HG03060 (cell line): ENCODE measurements at regions not wholly inside any gene's neighbourhood (a gene's known extent, or its start where the extent isn't known, plus 50 kb on each side); places are given as distances from the start of the nearest gene placed in this dataset.

Source experiments
- ATAC-seq: cut with Tn5 transposase; IDR thresholded peaks from one replicate; pipeline ENCODE4 v1.9.1; 2021; ENCODE audit warnings: low read depth, moderate number of reproducible peaks; ENCODE audit not compliant: unreplicated experiment

GRCh38 chr11:107222431-107222830, 204.2 kb upstream of the GUCY1A2 start:
- ATAC-seq, result no peak

- no peak for ATAC-seq
Measured at GRCh38 chr11:107221748-107222285, 203.5 kb upstream of the GUCY1A2 start.

GRCh38 chr11:107218123-107219013, 200.1 kb upstream of the GUCY1A2 start:
- no peak for ATAC-seq

- no peak for ATAC-seq
Measured at GRCh38 chr11:107217444-107217843, 199.2 kb upstream of the GUCY1A2 start.

DNA sequence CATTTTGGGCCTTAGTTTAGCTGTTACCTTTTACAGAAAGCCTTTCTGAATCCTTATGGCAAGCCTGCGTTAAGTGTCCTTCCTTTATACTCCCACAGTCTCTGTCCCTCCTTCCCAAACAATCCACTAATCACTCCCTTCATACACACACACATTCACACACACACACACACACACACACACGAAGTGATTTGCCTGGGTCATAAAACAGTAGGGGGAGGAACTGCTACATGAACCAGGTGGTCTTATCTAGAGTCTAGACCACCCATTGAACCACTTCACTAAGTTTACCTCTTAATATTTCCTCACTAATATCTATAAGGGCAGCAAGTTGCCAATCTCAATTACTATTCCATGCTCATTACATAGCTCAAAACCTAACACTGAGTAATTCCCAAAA, 196.7 kb upstream of the GUCY1A2 start:
- no peak for ATAC-seq

GRCh38 chr11:107203656-107204055, 185.4 kb upstream of the GUCY1A2 start:
- ATAC-seq, result no peak

GRCh38 chr11:107202241-107202640, 184.0 kb upstream of the GUCY1A2 start:
- ATAC-seq, result no peak

DNA sequence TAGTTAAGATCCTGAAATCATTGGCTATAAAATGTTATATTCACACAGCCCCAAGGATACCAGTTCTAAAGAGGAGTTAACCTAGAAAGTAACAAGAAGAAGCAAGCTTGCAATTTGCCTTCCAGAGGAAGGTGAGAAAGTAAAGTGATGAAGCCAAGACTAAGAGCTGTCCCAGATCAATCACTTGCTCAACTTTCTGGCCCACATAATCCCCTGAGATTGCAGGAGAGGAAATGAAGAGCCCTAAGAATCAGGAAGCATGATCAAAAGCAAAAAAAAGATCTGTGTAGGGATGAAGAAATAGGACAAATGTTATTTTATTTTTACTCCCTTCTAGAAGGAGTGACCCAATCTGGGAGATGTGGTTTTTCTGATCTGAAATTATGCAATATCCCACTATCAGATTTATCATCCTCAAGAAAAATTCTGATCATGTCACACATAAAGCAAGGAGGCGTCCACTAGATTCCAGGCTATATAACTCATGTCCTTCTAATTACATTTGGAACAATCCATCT, 180.3 kb upstream of the GUCY1A2 start:
- no peak for ATAC-seq

DNA sequence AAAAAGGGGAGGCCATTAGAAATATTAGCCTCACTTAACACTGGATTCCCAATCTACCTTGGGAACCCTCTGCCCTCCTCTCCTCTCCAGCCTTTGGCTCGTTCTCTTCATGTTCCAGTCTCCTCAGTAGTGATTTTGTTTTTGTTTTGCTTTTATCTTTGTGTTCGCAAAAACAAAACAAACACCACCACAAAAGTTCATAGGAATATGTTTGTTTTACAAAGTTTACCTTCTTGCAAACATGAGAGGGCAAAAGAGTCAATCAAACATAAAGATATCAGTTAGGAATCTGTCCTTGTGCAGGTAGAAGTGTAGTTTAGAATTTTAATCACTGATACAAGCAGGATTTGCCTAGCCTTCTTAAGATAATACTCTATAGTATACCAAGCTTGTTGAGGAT, 179.7 kb upstream of the GUCY1A2 start:
- no peak for ATAC-seq

GRCh38 chr11:107196732-107197131, 178.5 kb upstream of the GUCY1A2 start:
- ATAC-seq, result no peak

GRCh38 chr11:107184986-107185385, 166.7 kb upstream of the GUCY1A2 start:
- ATAC-seq, result no peak

- no peak for ATAC-seq
Measured at GRCh38 chr11:107183953-107184352, 165.7 kb upstream of the GUCY1A2 start.

GRCh38 chr11:107182978-107183377, 164.7 kb upstream of the GUCY1A2 start:
- ATAC-seq, result no peak

- no peak for ATAC-seq
Measured at GRCh38 chr11:107180236-107180635, 162.0 kb upstream of the GUCY1A2 start.

- ATAC-seq, result no peak
Measured at GRCh38 chr11:107179829-107180228, 161.6 kb upstream of the GUCY1A2 start.

DNA sequence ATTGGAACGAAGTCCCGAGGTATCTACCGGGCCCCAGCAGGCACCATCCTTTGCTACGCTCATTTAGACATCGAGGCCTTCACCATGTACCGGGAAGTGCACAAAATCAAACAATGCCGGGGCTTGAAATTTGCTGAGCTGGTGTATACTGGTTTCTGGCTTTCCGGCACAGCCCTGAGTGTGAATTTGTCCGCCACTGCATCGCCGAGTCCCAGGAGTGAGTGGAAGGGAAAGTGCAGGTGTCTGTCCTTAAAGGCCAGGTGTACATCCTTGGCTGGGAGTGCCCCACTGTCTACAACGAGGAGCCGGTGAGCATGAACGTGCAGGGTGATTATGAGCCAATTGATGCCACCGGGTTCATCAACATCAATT, 158.8 kb upstream of the GUCY1A2 start:
- ATAC-seq, result no peak

- ATAC-seq, result no peak
Measured at GRCh38 chr11:107176148-107177105, 158.2 kb upstream of the GUCY1A2 start.

- ATAC-seq, result no peak
Measured at GRCh38 chr11:107174856-107175255, 156.6 kb upstream of the GUCY1A2 start.

GRCh38 chr11:107172996-107173395, 154.7 kb upstream of the GUCY1A2 start:
- ATAC-seq, result no peak

GRCh38 chr11:107157809-107158187, 139.5 kb upstream of the GUCY1A2 start:
- ATAC-seq, result no peak
